Sigmoid colon (tissue), 6 donors: ENCODE measurements at regions not wholly inside any gene's neighbourhood (a gene's known extent, or its start where the extent isn't known, plus 50 kb on each side); places are given as distances from the start of the nearest gene placed in this dataset.

Source experiments
- DNase-seq: peaks from one replicate; pipeline ENCODE4 v3.0.0-alpha.2; 2019
- H3K27ac ChIP-seq, 4 donors: fragments of 200-600 bp; sonication (generic); one replicate each; pipeline ENCODE4 v1.5.1; 2016 to 2019; ENCODE audit warnings: mild to moderate bottlenecking in 1 of 4
- H3K27me3 ChIP-seq, 3 donors: fragments of 200-600 bp; sonication (generic); one replicate each; pipeline ENCODE4 v1.5.1; 2019; ENCODE audit warnings: mild to moderate bottlenecking in 1 of 3
- H3K36me3 ChIP-seq, 4 donors: fragments of 200-600 bp; sonication (generic); one replicate each; pipeline ENCODE4 v1.5.1; 2016 to 2019
- H3K4me1 ChIP-seq, 4 donors: fragments of 200-600 bp; sonication (generic); one replicate each; pipeline ENCODE4 v1.5.1; 2017 to 2019
- H3K4me3 ChIP-seq, 4 donors: fragments of 200-600 bp; sonication (generic); one replicate each; pipeline ENCODE4 v1.5.1; 2017 to 2019; ENCODE audit warnings: mild to moderate bottlenecking in 2 of 4, moderate library complexity in 1 of 4
- H3K9me3 ChIP-seq, 4 donors: fragments of 200-600 bp in 3 of 4; sonication (generic) in 3 of 4; one replicate each; pipeline versions ENCODE4 v1.5.1 to v1.6.1; 2013 to 2019
- EP300 ChIP-seq, 4 donors: sonication (generic); formaldehyde crosslinking; IDR thresholded peaks; one replicate each; pipeline ENCODE4 v1.6.1; 2017; ENCODE audit warnings: antibody characterized with exemption in 4 of 4
- POLR2A ChIP-seq, 2 donors: fragments of 450-650 bp; IDR thresholded peaks; one replicate each; pipeline ENCODE4 v1.6.1; 2016; ENCODE audit warnings: antibody characterized with exemption in 2 of 2, mild to moderate bottlenecking in 2 of 2, moderate library complexity in 2 of 2
- POLR2AphosphoS5 ChIP-seq, 4 donors: sonication (generic); formaldehyde crosslinking; IDR thresholded peaks; one replicate each; pipeline ENCODE4 v1.6.1; 2017; ENCODE audit warnings: antibody characterized with exemption in 4 of 4
- WGBS, 2 donors: extraction: QIAGEN DNeasy Blood & Tissue Kit; methylation state at CpG; one replicate each; pipeline ENCODE4 v1.1.7; 2013; 5-methylcytosine and 5-hydroxymethylcytosine counted together
- intact Hi-C: fragments of 100-400 bp; cut with DNase I; formaldehyde crosslinking; loops from one replicate; pipeline ENCODE4 v1.15.1; 2023
- TF ChIP-seq, protein P1 (sequence below), 4 experiments: fragments of 450-650 bp in 3 of 4; fragments of 200-600 bp in 1 of 4; IDR thresholded peaks; one replicate each; pipeline ENCODE4 v1.5.1; 2016 to 2019; ENCODE audit warnings: antibody characterized with exemption in 4 of 4, mild to moderate bottlenecking in 3 of 4, moderate library complexity in 2 of 4
- donor health status: healthy with polysubstance abuse.
- donor health status: healthy.

DNA sequence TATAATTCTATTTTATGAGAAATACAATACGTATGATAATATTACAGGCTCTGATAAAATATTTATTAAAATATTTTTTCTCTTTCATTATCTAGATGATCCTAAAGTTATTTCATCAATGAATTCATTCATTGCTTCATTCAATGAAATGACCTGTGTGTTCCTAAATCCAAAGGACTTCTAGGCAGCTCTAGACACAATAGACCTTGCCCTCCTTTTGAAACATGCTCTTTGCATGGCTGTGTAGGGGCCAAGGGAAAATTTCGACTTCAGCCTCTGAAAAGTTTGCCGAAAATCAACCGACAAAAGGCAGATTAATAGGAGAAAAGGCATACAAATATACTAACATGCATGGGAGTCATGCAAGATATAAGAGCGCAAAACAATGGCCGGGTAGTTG lies 402.0 kb downstream of the ELAVL2 start:
- H3K27me3 ChIP-seq = no peaks in the 10 kb centered on the region
- no peak for TF ChIP-seq POLR2A (IDR thresholded peaks at IDR 0.05)
- no peak for TF ChIP-seq POLR2AphosphoS5 (IDR thresholded peaks at IDR 0.05)
- TF ChIP-seq EP300 (IDR thresholded peaks at IDR 0.05) = no peak
- TF ChIP-seq, protein P1, sequence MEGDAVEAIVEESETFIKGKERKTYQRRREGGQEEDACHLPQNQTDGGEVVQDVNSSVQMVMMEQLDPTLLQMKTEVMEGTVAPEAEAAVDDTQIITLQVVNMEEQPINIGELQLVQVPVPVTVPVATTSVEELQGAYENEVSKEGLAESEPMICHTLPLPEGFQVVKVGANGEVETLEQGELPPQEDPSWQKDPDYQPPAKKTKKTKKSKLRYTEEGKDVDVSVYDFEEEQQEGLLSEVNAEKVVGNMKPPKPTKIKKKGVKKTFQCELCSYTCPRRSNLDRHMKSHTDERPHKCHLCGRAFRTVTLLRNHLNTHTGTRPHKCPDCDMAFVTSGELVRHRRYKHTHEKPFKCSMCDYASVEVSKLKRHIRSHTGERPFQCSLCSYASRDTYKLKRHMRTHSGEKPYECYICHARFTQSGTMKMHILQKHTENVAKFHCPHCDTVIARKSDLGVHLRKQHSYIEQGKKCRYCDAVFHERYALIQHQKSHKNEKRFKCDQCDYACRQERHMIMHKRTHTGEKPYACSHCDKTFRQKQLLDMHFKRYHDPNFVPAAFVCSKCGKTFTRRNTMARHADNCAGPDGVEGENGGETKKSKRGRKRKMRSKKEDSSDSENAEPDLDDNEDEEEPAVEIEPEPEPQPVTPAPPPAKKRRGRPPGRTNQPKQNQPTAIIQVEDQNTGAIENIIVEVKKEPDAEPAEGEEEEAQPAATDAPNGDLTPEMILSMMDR (IDR thresholded peaks at IDR 0.05) = no peak
- no peak overlapping the region for H3K4me3 ChIP-seq
- 92% methylated on average over 6 of the region's 6 CpGs for WGBS, 2 donors
- H3K4me1 ChIP-seq = no peaks in the 10 kb centered on the region
- no peaks in the 10 kb centered on the region for H3K9me3 ChIP-seq
- no peak for DNase-seq
- no peak overlapping the region for H3K27ac ChIP-seq
- H3K36me3 ChIP-seq = no peaks in the 10 kb centered on the region
- intact Hi-C loops = no loop called here

GRCh38 chr9:23426144-23426543 lies 399.9 kb downstream of the ELAVL2 start:
- TF ChIP-seq POLR2A (IDR thresholded peaks at IDR 0.05) (no peak), POLR2AphosphoS5 (IDR thresholded peaks at IDR 0.05) (no peak), EP300 (IDR thresholded peaks at IDR 0.05) (no peak)
- TF ChIP-seq, protein P1 (IDR thresholded peaks at IDR 0.05) = no peak
- Histone ChIP-seq H3K36me3 (no peaks in the 10 kb centered on the region), H3K9me3 (no peaks in the 10 kb centered on the region), H3K27ac (no peak overlapping the region), H3K4me1 (no peaks in the 10 kb centered on the region), H3K4me3 (no peak overlapping the region), H3K27me3 (no peaks in the 10 kb centered on the region)
- intact Hi-C loops = no loop called here
- WGBS, 2 donors = 93 to 98% methylated on average over 1 of the region's 1 CpG
- no peak for DNase-seq

DNA sequence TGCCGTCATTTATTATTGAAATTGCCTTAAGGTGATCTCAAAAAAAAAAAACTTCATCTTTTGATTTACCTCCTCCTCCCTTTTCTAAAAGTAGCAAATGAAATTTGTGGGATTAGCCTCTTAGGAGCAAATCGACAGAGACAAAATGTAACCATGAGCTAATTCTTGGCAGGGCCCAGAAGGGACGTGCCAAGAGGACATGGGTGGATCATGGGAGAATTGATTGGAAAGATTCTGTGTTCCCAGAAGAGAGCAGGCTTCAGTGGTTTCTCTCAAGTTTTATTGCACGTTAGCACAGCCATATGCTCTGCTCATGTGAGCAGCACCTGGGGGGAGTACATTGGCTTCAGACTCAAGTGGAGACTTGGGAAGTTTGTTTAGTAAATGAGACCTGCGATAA lies 394.6 kb downstream of the ELAVL2 start:
- no peaks in the 10 kb centered on the region for H3K27me3 ChIP-seq
- 85 to 88% methylated on average over 5 of the region's 5 CpGs for WGBS, 2 donors
- TF ChIP-seq, protein P1 (IDR thresholded peaks at IDR 0.05) = no peak
- TF ChIP-seq POLR2A (IDR thresholded peaks at IDR 0.05) = no peak
- TF ChIP-seq POLR2AphosphoS5 (IDR thresholded peaks at IDR 0.05) = no peak
- no peak for TF ChIP-seq EP300 (IDR thresholded peaks at IDR 0.05)

GRCh38 chr9:23434654-23435053 lies 391.4 kb downstream of the ELAVL2 start:
- Histone ChIP-seq H3K4me1 (no peaks in the 10 kb centered on the region), H3K27ac (no peak overlapping the region), H3K36me3 (no peaks in the 10 kb centered on the region), H3K27me3 (no peaks in the 10 kb centered on the region), H3K9me3 (no peaks in the 10 kb centered on the region), H3K4me3 (no peak overlapping the region)
- WGBS, 2 donors = 66 to 83% methylated on average over 4 of the region's 4 CpGs
- TF ChIP-seq POLR2A (IDR thresholded peaks at IDR 0.05) (no peak), POLR2AphosphoS5 (IDR thresholded peaks at IDR 0.05) (no peak), EP300 (IDR thresholded peaks at IDR 0.05) (no peak)
- TF ChIP-seq, protein P1 (IDR thresholded peaks at IDR 0.05) = no peak
- intact Hi-C loops = no loop called here
- no peak for DNase-seq

More for the DNA sequence above, 394.6 kb downstream of the ELAVL2 start:
- no peak for DNase-seq
- Histone ChIP-seq H3K27ac (no peak overlapping the region), H3K4me1 (no peaks in the 10 kb centered on the region), H3K36me3 (no peaks in the 10 kb centered on the region), H3K4me3 (no peak overlapping the region), H3K9me3 (no peaks in the 10 kb centered on the region)
- intact Hi-C loops = no loop called here

GRCh38 chr9:23438299-23438907 lies 387.6 kb downstream of the ELAVL2 start:
- no peak for DNase-seq
- no peaks in the 10 kb centered on the region for H3K9me3 ChIP-seq
- no peak overlapping the region for H3K27ac ChIP-seq
- no peaks in the 10 kb centered on the region for H3K4me1 ChIP-seq
- intact Hi-C loops = no loop called here
- 24 to 74% methylated on average over 9 of the region's 9 CpGs for WGBS, 2 donors
- no peak overlapping the region for H3K4me3 ChIP-seq
- no peaks in the 10 kb centered on the region for H3K27me3 ChIP-seq
- H3K36me3 ChIP-seq = no peaks in the 10 kb centered on the region
- TF ChIP-seq, protein P1 (IDR thresholded peaks at IDR 0.05) = no peak
- TF ChIP-seq POLR2A (IDR thresholded peaks at IDR 0.05) (no peak), POLR2AphosphoS5 (IDR thresholded peaks at IDR 0.05) (no peak), EP300 (IDR thresholded peaks at IDR 0.05) (no peak)
